NB4 (cell line): ENCODE measurements at regions not wholly inside any gene's neighbourhood (a gene's known extent, or its start where the extent isn't known, plus 50 kb on each side); places are given as distances from the start of the nearest gene placed in this dataset.

ENCODE experiments used
- DNase-seq: peaks from one replicate; pipeline ENCODE4 v3.0.0; 2010; ENCODE audit warnings: low read depth
- H3K4me3 ChIP-seq: one replicate; pipeline ENCODE4 v1.5.1; 2011; ENCODE audit warnings: mild to moderate bottlenecking, low read depth, low read length, moderate library complexity
- MYC ChIP-seq: IDR thresholded peaks from 2 replicates; pipeline ENCODE4 v1.6.1; 2011; ENCODE audit warnings: low read depth, low read length
- POLR2A ChIP-seq: IDR thresholded peaks from 2 replicates; pipeline ENCODE4 v1.6.1; 2011; ENCODE audit warnings: mild to moderate bottlenecking; ENCODE audit not compliant: insufficient read length; ENCODE audit errors: extremely low read depth
- TF ChIP-seq, protein P1 (sequence below): IDR thresholded peaks from 2 replicates; pipeline ENCODE4 v1.6.1; 2011; ENCODE audit warnings: low read depth, low read length
- TF ChIP-seq, protein P2 (sequence below): IDR thresholded peaks from one replicate; pipeline ENCODE4 v1.5.1; 2012; ENCODE audit warnings: low read depth, low read length

DNA sequence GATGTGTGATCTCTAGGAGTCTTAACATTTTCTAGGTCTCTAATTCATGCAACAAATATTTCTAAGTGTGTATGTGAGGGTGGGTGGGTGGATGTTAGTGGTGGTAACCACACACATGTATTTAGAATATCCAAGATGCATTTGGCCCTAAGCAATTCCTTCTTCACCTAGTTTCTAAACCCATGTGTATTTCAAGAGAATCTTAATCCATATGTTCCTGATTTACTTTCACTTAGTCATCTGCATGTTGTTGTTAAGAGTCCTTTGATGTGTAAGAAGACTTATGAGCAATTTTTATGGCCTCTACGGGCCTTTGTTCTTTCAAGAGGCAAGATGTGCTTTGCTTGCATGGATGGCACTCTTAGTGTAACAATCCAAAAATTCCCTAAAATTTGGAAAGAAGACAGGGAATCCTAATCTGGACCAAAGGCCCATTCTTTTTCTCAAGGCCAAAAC, 282.6 kb downstream of the SPATA31D1 start:
- TF ChIP-seq, protein P1, sequence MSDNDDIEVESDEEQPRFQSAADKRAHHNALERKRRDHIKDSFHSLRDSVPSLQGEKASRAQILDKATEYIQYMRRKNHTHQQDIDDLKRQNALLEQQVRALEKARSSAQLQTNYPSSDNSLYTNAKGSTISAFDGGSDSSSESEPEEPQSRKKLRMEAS, result no peak
- TF ChIP-seq POLR2A (no peak), MYC (no peak)
- TF ChIP-seq, protein P2, sequence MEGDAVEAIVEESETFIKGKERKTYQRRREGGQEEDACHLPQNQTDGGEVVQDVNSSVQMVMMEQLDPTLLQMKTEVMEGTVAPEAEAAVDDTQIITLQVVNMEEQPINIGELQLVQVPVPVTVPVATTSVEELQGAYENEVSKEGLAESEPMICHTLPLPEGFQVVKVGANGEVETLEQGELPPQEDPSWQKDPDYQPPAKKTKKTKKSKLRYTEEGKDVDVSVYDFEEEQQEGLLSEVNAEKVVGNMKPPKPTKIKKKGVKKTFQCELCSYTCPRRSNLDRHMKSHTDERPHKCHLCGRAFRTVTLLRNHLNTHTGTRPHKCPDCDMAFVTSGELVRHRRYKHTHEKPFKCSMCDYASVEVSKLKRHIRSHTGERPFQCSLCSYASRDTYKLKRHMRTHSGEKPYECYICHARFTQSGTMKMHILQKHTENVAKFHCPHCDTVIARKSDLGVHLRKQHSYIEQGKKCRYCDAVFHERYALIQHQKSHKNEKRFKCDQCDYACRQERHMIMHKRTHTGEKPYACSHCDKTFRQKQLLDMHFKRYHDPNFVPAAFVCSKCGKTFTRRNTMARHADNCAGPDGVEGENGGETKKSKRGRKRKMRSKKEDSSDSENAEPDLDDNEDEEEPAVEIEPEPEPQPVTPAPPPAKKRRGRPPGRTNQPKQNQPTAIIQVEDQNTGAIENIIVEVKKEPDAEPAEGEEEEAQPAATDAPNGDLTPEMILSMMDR, result no peak

DNA sequence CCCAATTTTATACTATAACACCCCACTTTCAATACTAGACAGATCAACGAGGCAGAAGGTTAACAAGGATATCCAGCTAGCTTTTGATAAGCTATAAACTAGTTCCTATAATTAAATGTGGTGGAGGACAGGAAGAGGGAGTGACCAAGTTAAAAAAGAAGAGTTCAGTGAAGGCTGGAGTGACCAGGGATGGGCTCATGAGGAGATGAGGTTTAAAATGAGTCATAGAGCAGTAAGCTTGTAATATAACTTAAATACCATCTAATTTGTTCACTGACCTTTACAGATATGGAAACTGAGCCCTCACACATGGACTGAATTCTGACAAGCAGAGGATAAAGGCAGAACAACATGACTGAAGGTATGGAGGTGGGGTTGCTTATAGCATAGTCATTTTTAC, 284.5 kb downstream of the SPATA31D1 start:
- DNase-seq, result no peak
- no peak for TF ChIP-seq MYC
- TF ChIP-seq, protein P1, result no peak
- no peak for TF ChIP-seq POLR2A
- TF ChIP-seq, protein P2, result no peak
- no peak overlapping the region for H3K4me3 ChIP-seq

More for the DNA sequence above, 282.6 kb downstream of the SPATA31D1 start:
- DNase-seq, result no peak
- H3K4me3 ChIP-seq, result no peak overlapping the region

DNA sequence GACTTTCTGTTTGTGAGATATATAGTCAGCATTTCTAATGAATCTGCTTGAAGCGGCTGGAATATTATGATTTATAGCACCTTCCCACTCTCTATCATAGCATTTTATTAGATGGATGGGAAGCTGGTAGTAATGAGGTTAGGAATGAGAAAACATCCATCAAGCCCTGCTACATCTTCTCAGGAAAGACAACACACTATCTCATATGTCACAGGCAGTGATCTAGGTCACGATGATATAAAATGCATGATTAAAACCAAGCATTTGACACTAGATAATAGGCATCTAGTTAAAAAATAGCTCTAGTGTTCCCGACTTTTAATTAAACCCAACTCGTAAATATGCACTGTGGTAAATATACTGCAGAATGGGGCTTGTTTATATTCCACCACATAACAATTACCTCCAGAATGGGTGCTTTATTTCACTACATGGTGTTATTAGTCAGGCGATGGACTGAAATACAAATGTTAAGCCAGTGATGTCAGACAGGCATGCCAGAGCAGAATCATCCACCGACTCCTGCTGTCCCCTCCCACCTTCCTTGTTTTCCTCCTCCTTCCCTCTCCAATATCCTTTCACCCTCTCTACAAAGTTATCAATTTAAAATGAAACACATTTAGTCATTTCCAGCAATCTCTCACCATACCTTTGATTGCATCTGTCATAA, 286.8 kb downstream of the SPATA31D1 start:
- no peak for DNase-seq
- TF ChIP-seq, protein P1, result no peak
- TF ChIP-seq, protein P2, result no peak
- TF ChIP-seq MYC, result no peak
- no peak for TF ChIP-seq POLR2A
- H3K4me3 ChIP-seq, result no peak overlapping the region

DNA sequence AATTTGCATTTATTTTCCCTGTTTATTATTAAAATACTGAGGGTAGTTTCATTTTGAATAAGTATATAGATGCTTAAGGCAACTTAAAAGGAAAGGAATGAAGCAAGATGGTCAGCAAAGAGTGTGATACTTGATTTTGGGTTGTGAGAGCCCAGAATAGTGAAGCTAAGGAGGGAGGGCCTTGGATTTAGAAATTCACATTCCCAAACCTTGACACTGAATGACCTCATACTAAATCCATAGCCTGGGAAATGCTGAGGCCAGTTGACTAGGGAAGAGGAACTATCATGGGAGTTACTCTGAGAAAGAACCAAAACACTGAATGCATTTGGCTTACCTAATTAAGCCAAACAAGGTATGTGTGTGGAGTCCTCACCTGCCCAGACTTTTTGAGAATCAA, 292.5 kb downstream of the SPATA31D1 start:
- DNase-seq, result no peak
- H3K4me3 ChIP-seq, result no peak overlapping the region
- TF ChIP-seq, protein P2, result no peak
- TF ChIP-seq MYC, result no peak
- TF ChIP-seq, protein P1, result no peak

DNA sequence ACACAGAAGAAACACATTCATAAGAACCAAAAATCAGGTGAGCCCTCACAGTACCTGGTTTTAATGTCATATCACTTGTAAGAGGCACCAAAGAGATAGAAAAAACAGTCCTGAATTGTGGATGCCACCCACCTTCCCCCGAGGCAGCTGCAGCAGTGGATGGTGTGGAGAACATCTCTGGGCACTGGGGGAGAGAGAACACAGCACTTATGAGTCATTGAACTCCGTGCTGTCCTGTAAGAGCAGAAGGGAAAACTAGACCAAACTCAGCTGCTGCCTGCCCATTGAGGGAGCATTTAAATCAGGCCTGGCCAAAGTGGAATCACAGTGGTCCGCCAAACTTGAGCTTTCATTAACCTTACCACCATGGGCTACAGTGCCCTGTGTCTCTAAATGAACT, 296.2 kb downstream of the SPATA31D1 start:
- TF ChIP-seq, protein P2, result no peak
- no peak for TF ChIP-seq MYC
- TF ChIP-seq, protein P1, result no peak
- TF ChIP-seq POLR2A, result no peak
- no peak overlapping the region for H3K4me3 ChIP-seq
- DNase-seq, result no peak
